ENCODE measurements at regions not wholly inside any gene's neighbourhood (a gene's known extent, or its start where the extent isn't known, plus 50 kb on each side); places are given as distances from the start of the nearest gene placed in this dataset.

DNA sequence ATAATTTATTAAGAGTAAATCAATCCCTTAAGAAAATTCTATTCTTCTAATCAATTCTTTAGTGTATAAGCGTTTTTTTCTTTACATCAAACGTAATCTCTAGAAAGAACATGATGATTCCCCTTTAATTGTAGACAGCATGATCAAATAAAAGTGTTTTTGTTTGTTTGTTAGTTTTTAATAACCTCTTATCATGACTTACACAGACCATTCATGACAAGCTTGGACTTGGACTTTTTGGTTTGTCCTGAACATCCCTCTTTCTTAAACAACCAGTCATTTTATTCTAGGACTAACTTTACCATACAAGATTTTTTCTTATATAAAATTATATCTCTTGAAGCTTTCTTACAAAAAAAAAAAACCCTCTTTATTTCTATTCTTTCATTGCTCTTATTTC, 344.6 kb upstream of the SPOCK3 start:
- TF ChIP-seq ZNF274 (IDR thresholded peaks at IDR 0.05; ENCODE audit: low read depth, low read length) (no peak), SUZ12 (IDR thresholded peaks at IDR 0.05; ENCODE audit: extremely low read depth, insufficient read depth, insufficient read length) (no peak), YY1 (IDR thresholded peaks at IDR 0.05; ENCODE audit: insufficient read depth, insufficient read length) (no peak)
